ENCODE measurements at regions not wholly inside any gene's neighbourhood (a gene's known extent, or its start where the extent isn't known, plus 50 kb on each side); places are given as distances from the start of the nearest gene placed in this dataset.

DNA sequence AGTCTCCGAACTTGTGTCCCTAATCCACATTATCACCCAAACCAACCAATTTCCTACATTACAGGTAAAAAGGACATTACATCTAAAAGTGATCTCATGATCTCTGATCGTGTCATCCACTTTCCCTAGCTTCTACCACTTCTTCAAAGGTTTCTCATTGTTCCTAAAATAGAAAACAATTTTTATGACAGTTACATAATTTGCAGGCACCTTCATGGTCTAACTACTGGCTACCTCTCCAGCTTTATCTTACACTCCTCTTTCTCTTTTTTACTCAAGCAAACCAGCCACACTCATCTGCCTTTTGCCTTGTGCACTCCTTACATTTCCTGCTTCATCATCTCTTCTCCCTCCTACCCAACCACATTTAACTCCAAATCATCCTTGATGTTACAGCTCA lies 886.7 kb upstream of the SORCS1 start:
- no peak for TF ChIP-seq EGR1 (IDR thresholded peaks at IDR 0.05)
- TF ChIP-seq FOXM1 (IDR thresholded peaks at IDR 0.05; ENCODE audit: borderline replicate concordance, low read depth) = no peak
- TF ChIP-seq, protein P1, sequence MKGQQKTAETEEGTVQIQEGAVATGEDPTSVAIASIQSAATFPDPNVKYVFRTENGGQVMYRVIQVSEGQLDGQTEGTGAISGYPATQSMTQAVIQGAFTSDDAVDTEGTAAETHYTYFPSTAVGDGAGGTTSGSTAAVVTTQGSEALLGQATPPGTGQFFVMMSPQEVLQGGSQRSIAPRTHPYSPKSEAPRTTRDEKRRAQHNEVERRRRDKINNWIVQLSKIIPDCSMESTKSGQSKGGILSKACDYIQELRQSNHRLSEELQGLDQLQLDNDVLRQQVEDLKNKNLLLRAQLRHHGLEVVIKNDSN (IDR thresholded peaks at IDR 0.05) = no peak
- TF ChIP-seq RAD21 (IDR thresholded peaks at IDR 0.05; ENCODE audit: low read depth) = no peak

Measured in Ishikawa (cell line).